ENCODE measurements at regions not wholly inside any gene's neighbourhood (a gene's known extent, or its start where the extent isn't known, plus 50 kb on each side); places are given as distances from the start of the nearest gene placed in this dataset.

DNA sequence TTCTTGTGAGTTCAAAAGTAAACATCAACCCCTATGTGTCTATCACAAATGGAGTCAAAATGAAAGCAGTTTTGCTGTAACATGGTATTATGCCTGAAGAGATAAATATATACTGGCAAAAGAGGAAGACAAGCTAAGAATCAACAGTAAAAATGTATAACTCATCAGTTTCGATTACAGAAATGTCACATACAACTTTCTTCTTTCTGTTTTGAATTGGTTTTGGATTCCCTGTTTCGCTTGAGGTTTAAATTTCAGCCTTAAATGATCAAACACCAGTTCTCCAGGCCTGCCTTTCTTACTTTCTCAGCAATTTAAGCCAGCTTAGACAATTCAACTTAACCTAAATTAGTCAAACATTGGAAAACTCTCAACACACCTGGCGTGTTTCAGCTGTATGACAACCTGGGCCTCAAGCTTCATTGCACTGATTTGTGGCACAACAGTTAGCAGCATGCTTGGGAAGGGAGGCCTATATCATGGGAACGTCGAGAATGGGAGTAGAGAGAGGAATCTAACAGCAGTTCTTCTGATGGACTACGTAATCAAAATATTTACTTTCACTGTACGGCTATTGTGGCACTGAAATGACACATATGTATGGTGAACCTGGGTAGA, 51.9 kb upstream of the MARCKS start:
- Mint-ChIP-seq H3K4me1 (ENCODE audit: low read depth) (peaks cover 9% of the 10 kb centered on the region), H3K4me3 (no peak overlapping the region), H3K9me3 (no peaks in the 10 kb centered on the region), H3K27me3 (peaks cover 4% of the 10 kb centered on the region), H3K27ac (no peak overlapping the region), H3K36me3 (ENCODE audit: low read depth) (no peaks in the 10 kb centered on the region)
- DNase-seq: no peak

DNA sequence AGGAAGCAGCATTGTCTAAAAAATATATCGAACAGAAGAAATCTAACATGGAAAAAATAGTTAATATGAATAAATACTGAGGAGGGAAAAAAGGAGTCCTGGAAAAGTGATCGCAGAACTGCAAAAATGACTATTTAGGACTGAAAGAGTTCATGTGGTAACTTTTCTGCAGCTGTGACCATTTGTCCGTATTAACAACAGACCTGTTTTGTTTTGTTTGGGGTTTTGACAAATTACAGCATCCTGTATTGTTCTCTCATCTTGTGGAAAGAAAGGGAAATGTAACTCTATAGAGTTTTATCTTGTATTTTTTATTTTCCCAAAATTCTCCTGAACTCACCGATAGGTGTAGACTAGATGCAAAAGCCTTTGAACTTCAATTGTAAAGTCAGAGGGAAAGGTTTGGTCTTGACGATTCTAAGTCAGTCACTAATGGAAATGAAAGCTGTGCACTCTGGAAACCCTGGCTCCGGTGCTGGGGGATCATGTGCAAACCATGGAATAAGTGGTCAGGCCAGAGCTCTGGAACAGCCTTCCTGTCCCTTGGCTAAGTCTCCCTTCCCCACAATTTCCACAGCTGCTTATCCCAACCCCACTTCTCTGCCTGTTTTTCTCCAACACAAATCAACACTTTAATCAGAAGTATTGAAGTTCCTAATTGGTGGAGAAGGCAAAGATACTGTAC, 51.2 kb upstream of the MARCKS start:
- Mint-ChIP-seq H3K4me1 (ENCODE audit: low read depth) (peaks cover 9% of the 10 kb centered on the region), H3K27me3 (no peaks in the 10 kb centered on the region), H3K4me3 (no peak overlapping the region), H3K9me3 (no peaks in the 10 kb centered on the region), H3K36me3 (ENCODE audit: low read depth) (no peaks in the 10 kb centered on the region), H3K27ac (no peak overlapping the region)
- DNase-seq: no peak
